CD4-positive, alpha-beta T cell (primary cell): ENCODE measurements at regions not wholly inside any gene's neighbourhood (a gene's known extent, or its start where the extent isn't known, plus 50 kb on each side); places are given as distances from the start of the nearest gene placed in this dataset.

ENCODE experiments used
- ATAC-seq: fragments of 200-7000 bp; cut with Tn5 transposase; one replicate; pipeline ENCODE4 v1.10.0; 2022; ENCODE audit warnings: mild to moderate bottlenecking; ENCODE audit not compliant: poor library complexity
- CTCF ChIA-PET: fragments of 350-600 bp; sonication (Branson Sonifier 250); formaldehyde crosslinking; loops from one replicate; lab custom pipeline; 2021; ENCODE audit warnings: antibody characterized with exemption, inconsistent platforms; lab: Charles Lee
- POLR2A ChIA-PET: fragments of 350-600 bp; sonication (Branson Sonifier 250); formaldehyde crosslinking; loops from one replicate; lab custom pipeline; 2021; ENCODE audit warnings: antibody characterized with exemption, inconsistent platforms; lab: Charles Lee
- DNase-seq, 14 experiments: peaks; one replicate each; pipeline ENCODE4 v3.0.0-alpha.2; 2013 to 2020; ENCODE audit warnings: mixed read lengths in 2 of 14
- H3K27ac ChIP-seq, 2 donors: one replicate each; pipeline versions ENCODE4 v1.5.1 to v1.7.0; 2013; ENCODE audit warnings: low read length in 2 of 2, low read depth in 1 of 2, mild to moderate bottlenecking in 1 of 2
- H3K27me3 ChIP-seq, 2 experiments: 1 replicate in 1 of 2; 2 replicates in 1 of 2; pipeline versions ENCODE4 v1.6.1 to v1.7.0; 2013; ENCODE audit warnings: low read length in 2 of 2, control low read depth in 1 of 2, mild to moderate bottlenecking in 1 of 2, moderate library complexity in 1 of 2; ENCODE audit not compliant: insufficient read depth in 2 of 2, control insufficient read depth in 1 of 2
- H3K36me3 ChIP-seq: one replicate; pipeline ENCODE4 v1.6.1; 2013; ENCODE audit warnings: low read length, control low read depth; ENCODE audit not compliant: insufficient read depth
- H3K4me1 ChIP-seq: one replicate; pipeline ENCODE4 v1.6.1; 2013; ENCODE audit warnings: low read length, control low read depth; ENCODE audit not compliant: insufficient read depth
- H3K4me3 ChIP-seq: one replicate; pipeline ENCODE4 v1.5.1; 2013; ENCODE audit warnings: mild to moderate bottlenecking, low read length, moderate library complexity
- H3K9me3 ChIP-seq, 2 experiments: 1 replicate in 1 of 2; 2 replicates in 1 of 2; pipeline versions ENCODE4 v1.6.1 to v1.7.0; 2013; ENCODE audit warnings: low read length in 2 of 2, mild to moderate bottlenecking in 2 of 2, control low read depth in 1 of 2, moderate library complexity in 1 of 2; ENCODE audit not compliant: control insufficient read depth in 1 of 2, insufficient read depth in 1 of 2
- H3K27ac Mint-ChIP-seq: one replicate; pipeline ENCODE4 v1.8.0; 2020; ENCODE audit warnings: mixed read lengths
- H3K27me3 Mint-ChIP-seq: one replicate; pipeline ENCODE4 v1.8.0; 2021; ENCODE audit warnings: mixed read lengths
- H3K36me3 Mint-ChIP-seq: one replicate; pipeline ENCODE4 v1.8.0; 2021; ENCODE audit warnings: low read depth, mixed read lengths
- H3K4me1 Mint-ChIP-seq: one replicate; pipeline ENCODE4 v1.8.0; 2021; ENCODE audit warnings: low read depth, mixed read lengths
- H3K4me3 Mint-ChIP-seq: one replicate; pipeline ENCODE4 v1.8.0; 2020; ENCODE audit warnings: mild to moderate bottlenecking, mixed read lengths
- H3K9me3 Mint-ChIP-seq: one replicate; pipeline ENCODE4 v1.8.0; 2020; ENCODE audit warnings: mixed read lengths
- intact Hi-C, 2 experiments: fragments of 100-400 bp; cut with DNase I in 1 of 2; cut with micrococcal nuclease in 1 of 2; formaldehyde crosslinking; loops; one replicate each; pipeline versions ENCODE4 v1.15.1 to v1.9.0; 2023 to 2025; cut with DNase I, micrococcal nuclease
- TF ChIP-seq, protein P1 (sequence below): fragments of 200-600 bp; IDR thresholded peaks from one replicate; pipeline ENCODE4 v1.8.0; 2022; ENCODE audit warnings: antibody characterized with exemption, mild to moderate bottlenecking

DNA sequence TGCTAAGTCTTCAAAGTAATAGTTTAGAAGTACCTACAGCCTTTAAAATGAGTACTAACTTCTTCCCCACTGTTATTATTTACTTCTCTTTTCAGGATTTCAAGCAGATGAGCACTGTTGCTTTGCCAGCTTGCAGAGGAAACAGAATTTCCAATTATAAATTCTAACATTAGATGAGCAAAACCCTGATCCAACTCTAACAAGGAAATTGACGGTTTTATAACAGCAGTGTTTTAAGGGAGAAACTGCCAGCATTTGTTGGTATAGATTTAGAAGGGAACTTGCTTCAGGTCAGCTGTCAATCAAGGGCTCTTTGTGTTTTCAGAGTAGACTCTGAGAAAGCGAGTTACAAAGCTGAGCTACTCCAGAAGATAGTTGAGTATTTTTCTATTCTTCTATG lies 120.5 kb downstream of the RAP2A start:
- no peaks in the 10 kb centered on the region for H3K27me3 ChIP-seq
- TF ChIP-seq, protein P1, sequence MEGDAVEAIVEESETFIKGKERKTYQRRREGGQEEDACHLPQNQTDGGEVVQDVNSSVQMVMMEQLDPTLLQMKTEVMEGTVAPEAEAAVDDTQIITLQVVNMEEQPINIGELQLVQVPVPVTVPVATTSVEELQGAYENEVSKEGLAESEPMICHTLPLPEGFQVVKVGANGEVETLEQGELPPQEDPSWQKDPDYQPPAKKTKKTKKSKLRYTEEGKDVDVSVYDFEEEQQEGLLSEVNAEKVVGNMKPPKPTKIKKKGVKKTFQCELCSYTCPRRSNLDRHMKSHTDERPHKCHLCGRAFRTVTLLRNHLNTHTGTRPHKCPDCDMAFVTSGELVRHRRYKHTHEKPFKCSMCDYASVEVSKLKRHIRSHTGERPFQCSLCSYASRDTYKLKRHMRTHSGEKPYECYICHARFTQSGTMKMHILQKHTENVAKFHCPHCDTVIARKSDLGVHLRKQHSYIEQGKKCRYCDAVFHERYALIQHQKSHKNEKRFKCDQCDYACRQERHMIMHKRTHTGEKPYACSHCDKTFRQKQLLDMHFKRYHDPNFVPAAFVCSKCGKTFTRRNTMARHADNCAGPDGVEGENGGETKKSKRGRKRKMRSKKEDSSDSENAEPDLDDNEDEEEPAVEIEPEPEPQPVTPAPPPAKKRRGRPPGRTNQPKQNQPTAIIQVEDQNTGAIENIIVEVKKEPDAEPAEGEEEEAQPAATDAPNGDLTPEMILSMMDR: no peak
- DNase-seq (no peak), ATAC-seq (no peak)
- CTCF ChIA-PET: no interaction called here
- no peak overlapping the region for H3K27ac Mint-ChIP-seq
- H3K4me1 Mint-ChIP-seq: no peaks in the 10 kb centered on the region
- no peak overlapping the region for H3K4me3 Mint-ChIP-seq
- H3K36me3 ChIP-seq: no peaks in the 10 kb centered on the region
- no peaks in the 10 kb centered on the region for H3K4me1 ChIP-seq
- no peak overlapping the region for H3K27ac ChIP-seq
- intact Hi-C loops: no loop called here
- no peaks in the 10 kb centered on the region for H3K9me3 Mint-ChIP-seq
- POLR2A ChIA-PET: no interaction called here
- no peak overlapping the region for H3K4me3 ChIP-seq
- no peaks in the 10 kb centered on the region for H3K36me3 Mint-ChIP-seq
- H3K9me3 ChIP-seq: no peaks in the 10 kb centered on the region
- peaks cover 4% of the 10 kb centered on the region for H3K27me3 Mint-ChIP-seq

GRCh38 chr13:97555034-97555433 lies 121.1 kb downstream of the RAP2A start:
- ChIA-PET CTCF (no interaction called here), POLR2A (no interaction called here)
- no peak overlapping the region for H3K27ac Mint-ChIP-seq
- Histone ChIP-seq H3K27me3 (no peaks in the 10 kb centered on the region), H3K4me1 (no peaks in the 10 kb centered on the region), H3K36me3 (no peaks in the 10 kb centered on the region), H3K4me3 (no peak overlapping the region), H3K9me3 (no peaks in the 10 kb centered on the region), H3K27ac (no peak overlapping the region)
- TF ChIP-seq, protein P1: no peak
- no peak for DNase-seq
- intact Hi-C loops: no loop called here
- H3K4me1 Mint-ChIP-seq: no peaks in the 10 kb centered on the region
- ATAC-seq: no peak
- no peaks in the 10 kb centered on the region for H3K36me3 Mint-ChIP-seq
- H3K27me3 Mint-ChIP-seq: peaks cover 4% of the 10 kb centered on the region
- no peak overlapping the region for H3K4me3 Mint-ChIP-seq
- no peaks in the 10 kb centered on the region for H3K9me3 Mint-ChIP-seq

DNA sequence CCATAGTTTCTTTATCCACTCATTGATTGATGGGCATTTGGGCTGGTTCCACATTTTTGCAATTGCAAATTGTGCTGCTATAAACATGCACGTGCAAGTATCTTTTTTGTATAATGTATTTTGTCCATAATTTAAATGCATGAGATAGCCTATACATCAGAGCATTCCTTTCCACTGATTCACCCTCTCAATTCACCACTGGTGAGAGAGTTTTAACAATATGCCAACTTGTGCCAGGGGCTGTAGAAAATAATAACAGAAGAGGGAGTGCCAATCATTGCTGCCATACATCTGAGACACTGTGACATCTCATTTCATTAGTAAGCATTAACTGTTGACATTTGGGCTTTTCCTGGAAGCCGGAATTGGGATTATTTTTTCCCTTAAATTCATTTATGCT lies 125.1 kb downstream of the RAP2A start:
- DNase-seq: no peak
- no peaks in the 10 kb centered on the region for H3K4me1 ChIP-seq
- Mint-ChIP-seq H3K36me3 (no peaks in the 10 kb centered on the region), H3K4me3 (no peak overlapping the region), H3K27me3 (peaks cover 4% of the 10 kb centered on the region), H3K27ac (no peak overlapping the region), H3K9me3 (no peaks in the 10 kb centered on the region), H3K4me1 (no peaks in the 10 kb centered on the region)
- CTCF ChIA-PET: no interaction called here
- no peaks in the 10 kb centered on the region for H3K9me3 ChIP-seq
- POLR2A ChIA-PET: no interaction called here
- TF ChIP-seq, protein P1: no peak
- intact Hi-C loops: no loop called here
- peaks cover 4% of the 10 kb centered on the region in 2 experiments for H3K27me3 ChIP-seq
- no peak overlapping the region for H3K4me3 ChIP-seq
- no peaks in the 10 kb centered on the region for H3K36me3 ChIP-seq
- H3K27ac ChIP-seq: no peak overlapping the region
- ATAC-seq: no peak
